ENCODE measurements at regions not wholly inside any gene's neighbourhood (a gene's known extent, or its start where the extent isn't known, plus 50 kb on each side); places are given as distances from the start of the nearest gene placed in this dataset.

GRCh38 chr1:63074321-63074720 lies 248.0 kb upstream of the FOXD3 start:
- no peak for TF ChIP-seq EZH2 (IDR thresholded peaks at IDR 0.05; ENCODE audit: borderline replicate concordance, low read depth, low read length, poor library complexity, severe bottlenecking)
- TF ChIP-seq CTCF (conservative IDR thresholded peaks at IDR 0.05; ENCODE audit: low read depth, low read length), result no peak

All from A673 (cell line).